ENCODE measurements at regions not wholly inside any gene's neighbourhood (a gene's known extent, or its start where the extent isn't known, plus 50 kb on each side); places are given as distances from the start of the nearest gene placed in this dataset.
A peak's percentile ranks its signal among the peaks of the same experiment; 100 is the strongest.

- H4K5ac ChIP-seq (ENCODE audit: insufficient read length, low read depth, low read length): no peak overlapping the region
- H4K91ac ChIP-seq (ENCODE audit: insufficient read length, low read depth, low read length): no peak overlapping the region
- no peaks in the 10 kb centered on the region for H3K79me1 ChIP-seq (ENCODE audit: insufficient read depth, low read depth, low read length, poor library complexity, severe bottlenecking)
- no peak overlapping the region for H3K14ac ChIP-seq (ENCODE audit: insufficient read depth, low read length)
- H3K23ac ChIP-seq (ENCODE audit: insufficient read length, low read depth, low read length): no peak overlapping the region
- Mint-ChIP-seq H3K4me1 (peaks cover 10 to 22% of the 10 kb centered on the region in 2 experiments), H3K36me3 (ENCODE audit: insufficient read depth in 1 of 3, low read depth in 3 of 3) (peaks cover 0 to 4% (median 0%) of the 10 kb centered on the region in 3 experiments; a peak in 2 of 7 replicates), H3K4me3 (no peak overlapping the region), H3K27ac (no peak overlapping the region), H3K27me3 (ENCODE audit: low read depth) (peaks cover 11% of the 10 kb centered on the region), H3K9me3 (peaks cover 3 to 5% of the 10 kb centered on the region in 2 experiments; a peak in 4 of 5 replicates)
- no peak overlapping the region for H3T11ph ChIP-seq (ENCODE audit: low read length)
- H4K8ac ChIP-seq (replicated peaks; ENCODE audit: insufficient read length, low read depth, low read length): no peak overlapping the region
- H2AFZ ChIP-seq (ENCODE audit: low read length): no peak overlapping the region
- H2BK12ac ChIP-seq (ENCODE audit: insufficient read length, low read depth, low read length): no peak overlapping the region
- H3K18ac ChIP-seq (ENCODE audit: insufficient read length, low read depth, low read length): no peak overlapping the region
- no peak for TF ChIP-seq CTCF (conservative IDR thresholded peaks at IDR 0.05)
- H3K79me2 ChIP-seq (ENCODE audit: insufficient read depth, low read length): no peaks in the 10 kb centered on the region
- H2BK15ac ChIP-seq (ENCODE audit: low read depth, low read length): no peak overlapping the region
- DNase-seq: peak; percentile 41
- H2BK20ac ChIP-seq (ENCODE audit: low read depth, low read length, poor library complexity, severe bottlenecking): no peak overlapping the region
- WGBS (ENCODE audit: extremely low coverage, insufficient read length, low lambda C conversion rate): no CpG with 5 or more reads among the region's 3 CpGs
- H3K9me3 ChIP-seq (ENCODE audit: control insufficient read depth, low read depth, low read length): no peaks in the 10 kb centered on the region
- H3K4me1 ChIP-seq (ENCODE audit: insufficient read depth, low read length): peaks cover 3% of the 10 kb centered on the region; the same call in 1 of the 2 replicates
- no peak overlapping the region for H3K9ac ChIP-seq (ENCODE audit: extremely low read depth, insufficient read length, low read length)
- H3K4ac ChIP-seq (ENCODE audit: low read depth, low read length): no peak overlapping the region
- no peaks in the 10 kb centered on the region for H3K27me3 ChIP-seq (ENCODE audit: insufficient read depth, low read length)
- H3K56ac ChIP-seq (ENCODE audit: insufficient read length, low read depth, low read length): no peak overlapping the region
- H3K4me2 ChIP-seq (ENCODE audit: insufficient read depth, insufficient read length, low read length): no peak overlapping the region
- no peaks in the 10 kb centered on the region for H3K23me2 ChIP-seq (ENCODE audit: insufficient read length, low read depth, low read length, poor library complexity, severe bottlenecking)
- no peaks in the 10 kb centered on the region for H4K20me1 ChIP-seq (ENCODE audit: control insufficient read depth, insufficient read depth, insufficient read length)
- H3K27ac ChIP-seq (ENCODE audit: insufficient read length, low read depth, low read length): no peak overlapping the region
- no peak overlapping the region for H2AK5ac ChIP-seq (ENCODE audit: insufficient read length, low read length)
- H2BK5ac ChIP-seq (ENCODE audit: insufficient read length, low read length): no peak overlapping the region
- H2BK120ac ChIP-seq (ENCODE audit: low read depth, low read length, poor library complexity, severe bottlenecking): no peak overlapping the region
Observed at GRCh38 chr5:3891113-3891512, 295.5 kb downstream of the IRX1 start.

Data from H9 (cell line).